Tongue (tissue), 1 donor: ENCODE measurements at regions not wholly inside any gene's neighbourhood (a gene's known extent, or its start where the extent isn't known, plus 50 kb on each side); places are given as distances from the start of the nearest gene placed in this dataset.
"Not testable (repeated sequence)": the region's sequence is repeated elsewhere in the genome, so short reads cannot be mapped to it uniquely, and the experiment has no call there.

Experiments
- DNase-seq: peaks from one replicate; pipeline ENCODE4 v3.0.0-alpha.2; 2015

GRCh38 chrX:98065151-98065550 lies 1181.4 kb downstream of the RPA4 start:
- no peak for DNase-seq

- DNase-seq, result no peak
These were observed 1183.9 kb downstream of the RPA4 start for GRCh38 chrX:98067611-98068010.

- no peak for DNase-seq
These were observed 1184.4 kb downstream of the RPA4 start for GRCh38 chrX:98068024-98068580.

- no peak for DNase-seq
These were observed 1187.6 kb downstream of the RPA4 start for GRCh38 chrX:98071331-98071730.

GRCh38 chrX:98077440-98077839 lies 1193.7 kb downstream of the RPA4 start:
- no peak for DNase-seq

- DNase-seq, result no peak
These were observed 1228.0 kb downstream of the RPA4 start for GRCh38 chrX:98111684-98112083.

- no peak for DNase-seq
These were observed 1230.3 kb downstream of the RPA4 start for GRCh38 chrX:98114021-98114420.

GRCh38 chrX:98141466-98141865 lies 1257.8 kb downstream of the RPA4 start:
- DNase-seq, result no peak

- no peak for DNase-seq
These were observed 1307.3 kb downstream of the RPA4 start for GRCh38 chrX:98191003-98191402.

- DNase-seq, result no peak
These were observed 1310.3 kb downstream of the RPA4 start for GRCh38 chrX:98194036-98194435.

- no peak for DNase-seq
These were observed 1320.1 kb downstream of the RPA4 start for GRCh38 chrX:98203800-98204199.

- peak; percentile 3 for DNase-seq
These were observed 1324.2 kb downstream of the RPA4 start for GRCh38 chrX:98207947-98208346.

- DNase-seq, result no peak
These were observed 1347.3 kb downstream of the RPA4 start for GRCh38 chrX:98231003-98231402.

- DNase-seq, result not testable (repeated sequence)
These were observed 1356.4 kb downstream of the RPA4 start for GRCh38 chrX:98240061-98240460.

GRCh38 chrX:98263135-98263534 lies 1379.4 kb downstream of the RPA4 start:
- no peak for DNase-seq

- no peak for DNase-seq
These were observed 1406.0 kb downstream of the RPA4 start for GRCh38 chrX:98289726-98290125.

GRCh38 chrX:98294310-98294709 lies 1410.6 kb downstream of the RPA4 start:
- DNase-seq, result no peak

GRCh38 chrX:98296129-98296528 lies 1412.4 kb downstream of the RPA4 start:
- DNase-seq, result no peak

- no peak for DNase-seq
These were observed 1416.1 kb downstream of the RPA4 start for GRCh38 chrX:98299785-98300184.

GRCh38 chrX:98300536-98300935 lies 1416.8 kb downstream of the RPA4 start:
- not testable (repeated sequence) for DNase-seq

GRCh38 chrX:98331407-98331806 lies 1447.7 kb downstream of the RPA4 start:
- DNase-seq, result no peak

GRCh38 chrX:98338544-98338943 lies 1454.8 kb downstream of the RPA4 start:
- DNase-seq, result no peak

GRCh38 chrX:98350940-98351339 lies 1467.2 kb downstream of the RPA4 start:
- no peak for DNase-seq

GRCh38 chrX:98357146-98357545 lies 1473.4 kb downstream of the RPA4 start:
- no peak for DNase-seq

- DNase-seq, result no peak
These were observed 1478.9 kb downstream of the RPA4 start for GRCh38 chrX:98362630-98363029.
